Hepatocyte (in vitro differentiated cells): ENCODE measurements at regions not wholly inside any gene's neighbourhood (a gene's known extent, or its start where the extent isn't known, plus 50 kb on each side); places are given as distances from the start of the nearest gene placed in this dataset.

Experiments used
- DNase-seq: peaks from one replicate; pipeline ENCODE4 v3.0.0-alpha.2; 2016; ENCODE audit warnings: low spot score
- H2AFZ ChIP-seq: fragments of 200-600 bp; sonication (generic); 2 replicates; pipeline ENCODE4 v1.6.0; 2016; ENCODE audit warnings: antibody characterized with exemption, mild to moderate bottlenecking
- H3K27ac ChIP-seq: fragments of 200-600 bp; sonication (generic); 2 replicates; pipeline ENCODE4 v1.5.1; 2016; ENCODE audit warnings: mild to moderate bottlenecking
- H3K27me3 ChIP-seq: fragments of 200-600 bp; sonication (generic); 2 replicates; pipeline ENCODE4 v1.6.1; 2016
- H3K36me3 ChIP-seq: fragments of 200-600 bp; sonication (generic); replicated peaks from 2 replicates; pipeline ENCODE4 v1.5.1; 2016; ENCODE audit warnings: low read depth; ENCODE audit not compliant: insufficient read depth
- H3K4me1 ChIP-seq: fragments of 200-600 bp; sonication (generic); 2 replicates; pipeline ENCODE4 v1.5.1; 2016; ENCODE audit warnings: mild to moderate bottlenecking, moderate library complexity; ENCODE audit not compliant: insufficient read depth
- H3K4me2 ChIP-seq: fragments of 200-600 bp; sonication (generic); 2 replicates; pipeline ENCODE4 v1.6.0; 2016
- H3K4me3 ChIP-seq: fragments of 200-600 bp; sonication (generic); 2 replicates; pipeline ENCODE4 v1.5.1; 2016; ENCODE audit warnings: mild to moderate bottlenecking
- H3K79me2 ChIP-seq: fragments of 200-600 bp; sonication (generic); 2 replicates; pipeline ENCODE4 v1.6.0; 2017; ENCODE audit warnings: mild to moderate bottlenecking
- H3K9me2 ChIP-seq: fragments of 200-600 bp; sonication (generic); replicated peaks from 2 replicates; pipeline ENCODE4 v1.6.0; 2017; ENCODE audit warnings: mild to moderate bottlenecking; ENCODE audit not compliant: insufficient read depth
- H3K9me3 ChIP-seq: fragments of 200-600 bp; sonication (generic); 2 replicates; pipeline ENCODE4 v1.5.1; 2016; ENCODE audit warnings: low read depth, mild to moderate bottlenecking
- H4K20me1 ChIP-seq: fragments of 200-600 bp; sonication (generic); 2 replicates; pipeline ENCODE4 v1.6.0; 2016; ENCODE audit warnings: mild to moderate bottlenecking; ENCODE audit not compliant: insufficient read depth, poor library complexity, severe bottlenecking
- EZH2 ChIP-seq: fragments of 200-600 bp; sonication (generic); IDR thresholded peaks from 2 replicates; pipeline ENCODE4 v1.6.1; 2016; ENCODE audit warnings: antibody characterized with exemption, mild to moderate bottlenecking, borderline replicate concordance
- EZH2phosphoT487 ChIP-seq: fragments of 200-600 bp; sonication (generic); IDR thresholded peaks from one replicate; pipeline ENCODE4 v1.6.1; 2018; ENCODE audit warnings: antibody characterized with exemption, mild to moderate bottlenecking, low read depth, moderate library complexity; ENCODE audit not compliant: unreplicated experiment, severe bottlenecking
- WGBS: methylation state at CpG from one replicate; pipeline ENCODE4 v1.1.6; 2016; ENCODE audit warnings: low lambda C conversion rate; ENCODE audit errors: missing lambda C conversion rate; 5-methylcytosine and 5-hydroxymethylcytosine counted together
- TF ChIP-seq, protein P1 (sequence below): fragments of 200-600 bp; sonication (generic); IDR thresholded peaks from 2 replicates; pipeline ENCODE4 v1.5.1; 2016; ENCODE audit warnings: antibody characterized with exemption, mild to moderate bottlenecking; ENCODE audit not compliant: poor library complexity

DNA sequence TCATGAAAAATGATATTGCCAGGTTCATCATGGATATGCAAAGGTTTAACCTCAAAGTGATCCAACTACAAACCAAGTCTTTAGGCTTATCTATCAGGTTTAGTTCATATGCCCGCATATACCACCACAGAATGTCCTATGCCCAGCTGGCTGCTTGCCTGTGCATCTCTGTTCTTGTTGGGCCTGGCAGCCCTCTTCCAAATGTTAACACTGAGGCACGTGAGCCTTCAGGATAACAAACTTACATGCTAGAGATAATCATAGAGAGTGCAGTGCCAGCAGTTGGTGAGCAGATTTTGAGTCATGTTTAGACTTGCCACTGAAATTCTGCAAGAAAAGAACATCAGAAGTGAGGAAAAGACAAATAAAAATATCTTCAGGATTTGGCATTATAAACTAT, 607.9 kb upstream of the TMPRSS15 start:
- H4K20me1 ChIP-seq: no peaks in the 10 kb centered on the region

DNA sequence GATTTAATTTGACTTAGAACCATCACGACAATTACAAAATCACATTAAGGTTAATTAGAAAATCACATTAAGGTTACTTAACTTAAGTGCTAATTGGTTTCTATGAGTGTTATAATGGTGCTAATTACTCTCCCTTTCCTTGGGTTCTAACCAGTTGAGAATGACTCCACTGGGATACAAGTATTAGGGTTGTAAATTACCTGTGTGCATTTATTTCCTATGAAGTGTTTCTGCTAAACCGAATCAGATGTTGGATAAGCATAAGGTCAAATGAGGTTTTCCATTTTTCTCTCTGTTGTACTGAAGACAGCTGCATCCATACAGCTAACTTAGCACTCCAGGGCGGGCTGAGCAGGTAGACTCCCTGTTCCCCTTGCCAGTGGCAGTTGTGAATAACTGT, 610.3 kb upstream of the TMPRSS15 start:
- no peak overlapping the region for H3K27ac ChIP-seq
- no peak overlapping the region for H2AFZ ChIP-seq
- TF ChIP-seq, protein P1, sequence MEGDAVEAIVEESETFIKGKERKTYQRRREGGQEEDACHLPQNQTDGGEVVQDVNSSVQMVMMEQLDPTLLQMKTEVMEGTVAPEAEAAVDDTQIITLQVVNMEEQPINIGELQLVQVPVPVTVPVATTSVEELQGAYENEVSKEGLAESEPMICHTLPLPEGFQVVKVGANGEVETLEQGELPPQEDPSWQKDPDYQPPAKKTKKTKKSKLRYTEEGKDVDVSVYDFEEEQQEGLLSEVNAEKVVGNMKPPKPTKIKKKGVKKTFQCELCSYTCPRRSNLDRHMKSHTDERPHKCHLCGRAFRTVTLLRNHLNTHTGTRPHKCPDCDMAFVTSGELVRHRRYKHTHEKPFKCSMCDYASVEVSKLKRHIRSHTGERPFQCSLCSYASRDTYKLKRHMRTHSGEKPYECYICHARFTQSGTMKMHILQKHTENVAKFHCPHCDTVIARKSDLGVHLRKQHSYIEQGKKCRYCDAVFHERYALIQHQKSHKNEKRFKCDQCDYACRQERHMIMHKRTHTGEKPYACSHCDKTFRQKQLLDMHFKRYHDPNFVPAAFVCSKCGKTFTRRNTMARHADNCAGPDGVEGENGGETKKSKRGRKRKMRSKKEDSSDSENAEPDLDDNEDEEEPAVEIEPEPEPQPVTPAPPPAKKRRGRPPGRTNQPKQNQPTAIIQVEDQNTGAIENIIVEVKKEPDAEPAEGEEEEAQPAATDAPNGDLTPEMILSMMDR: no peak
- TF ChIP-seq EZH2phosphoT487: no peak
- no peak for TF ChIP-seq EZH2
- no peak overlapping the region for H3K4me3 ChIP-seq
- no peaks in the 10 kb centered on the region for H3K9me2 ChIP-seq
- no peak for DNase-seq
- 76% methylated on average over 3 of the region's 3 CpGs for WGBS
- no peaks in the 10 kb centered on the region for H3K27me3 ChIP-seq
- H3K36me3 ChIP-seq: no peaks in the 10 kb centered on the region
- H3K4me2 ChIP-seq: no peak overlapping the region
- no peaks in the 10 kb centered on the region for H3K79me2 ChIP-seq
- H4K20me1 ChIP-seq: no peaks in the 10 kb centered on the region
- no peaks in the 10 kb centered on the region for H3K4me1 ChIP-seq
- H3K9me3 ChIP-seq: no peaks in the 10 kb centered on the region

More for the DNA sequence above, 607.9 kb upstream of the TMPRSS15 start:
- H2AFZ ChIP-seq: no peak overlapping the region
- no peak for DNase-seq
- WGBS: 85% methylated on average over 2 of the region's 2 CpGs
- no peak for TF ChIP-seq EZH2
- no peak overlapping the region for H3K4me3 ChIP-seq
- H3K9me2 ChIP-seq: no peaks in the 10 kb centered on the region
- no peak overlapping the region for H3K4me2 ChIP-seq
- no peaks in the 10 kb centered on the region for H3K27me3 ChIP-seq
- no peaks in the 10 kb centered on the region for H3K36me3 ChIP-seq
- no peaks in the 10 kb centered on the region for H3K9me3 ChIP-seq
- no peaks in the 10 kb centered on the region for H3K4me1 ChIP-seq
- H3K27ac ChIP-seq: no peak overlapping the region
- H3K79me2 ChIP-seq: no peaks in the 10 kb centered on the region

GRCh38 chr21:19018529-19018928, 614.9 kb upstream of the TMPRSS15 start:
- Histone ChIP-seq H2AFZ (no peak overlapping the region), H3K9me2 (no peaks in the 10 kb centered on the region), H3K4me1 (no peaks in the 10 kb centered on the region), H3K36me3 (no peaks in the 10 kb centered on the region), H3K27me3 (no peaks in the 10 kb centered on the region), H3K4me2 (no peak overlapping the region), H3K79me2 (no peaks in the 10 kb centered on the region), H3K4me3 (no peak overlapping the region), H3K9me3 (no peaks in the 10 kb centered on the region), H4K20me1 (no peaks in the 10 kb centered on the region), H3K27ac (no peak overlapping the region)
- TF ChIP-seq EZH2phosphoT487 (no peak), EZH2 (no peak)
- TF ChIP-seq, protein P1: no peak
- DNase-seq: no peak
- whole genome bisulfite sequencing: 86% methylated on average over 3 of the region's 3 CpGs

DNA sequence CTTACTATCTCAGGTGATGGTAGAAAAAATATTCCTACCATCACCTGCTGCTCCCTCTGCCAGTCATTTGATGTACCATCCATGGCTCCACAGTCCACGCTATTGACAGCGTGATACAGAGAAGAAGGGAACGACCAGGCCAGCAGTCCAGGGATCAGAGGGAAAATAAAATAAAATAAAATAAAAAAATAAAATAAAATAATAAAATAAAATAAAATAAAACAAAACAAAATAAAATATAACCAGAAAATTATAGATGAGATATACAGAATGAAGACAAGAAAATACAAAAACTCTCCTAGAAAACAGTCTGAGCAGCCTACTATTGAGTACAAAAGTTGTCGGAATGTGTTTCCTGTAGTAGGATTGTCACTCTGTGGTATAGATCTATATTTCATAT, 619.4 kb upstream of the TMPRSS15 start:
- TF ChIP-seq, protein P1: no peak
- no peak for TF ChIP-seq EZH2
- TF ChIP-seq EZH2phosphoT487: no peak
- H3K27me3 ChIP-seq: no peaks in the 10 kb centered on the region
- no peaks in the 10 kb centered on the region for H3K4me1 ChIP-seq
- no peak overlapping the region for H3K4me2 ChIP-seq
- H3K9me2 ChIP-seq: no peaks in the 10 kb centered on the region
- no peak overlapping the region for H3K27ac ChIP-seq
- no peak for DNase-seq
- H2AFZ ChIP-seq: no peak overlapping the region
- no peaks in the 10 kb centered on the region for H3K36me3 ChIP-seq
- H4K20me1 ChIP-seq: no peaks in the 10 kb centered on the region
- no peak overlapping the region for H3K4me3 ChIP-seq
- H3K79me2 ChIP-seq: no peaks in the 10 kb centered on the region
- 95% methylated on average over 4 of the region's 4 CpGs for WGBS
- no peaks in the 10 kb centered on the region for H3K9me3 ChIP-seq
